ENCODE measurements at regions not wholly inside any gene's neighbourhood (a gene's known extent, or its start where the extent isn't known, plus 50 kb on each side); places are given as distances from the start of the nearest gene placed in this dataset.

- DNase-seq (ENCODE audit: low spot score), result no peak
These were observed 153.8 kb downstream of the CEBPB start for GRCh38 chr20:50344232-50345071.

GRCh38 chr20:50345712-50346373 lies 155.2 kb downstream of the CEBPB start:
- DNase-seq (ENCODE audit: low spot score), result no peak

GRCh38 chr20:50346374-50347283 lies 156.0 kb downstream of the CEBPB start:
- DNase-seq (ENCODE audit: low spot score), result no peak

GRCh38 chr20:50347284-50348063 lies 156.8 kb downstream of the CEBPB start:
- DNase-seq (ENCODE audit: low spot score), result no peak

GRCh38 chr20:50348096-50348495 lies 157.5 kb downstream of the CEBPB start:
- no peak for DNase-seq (ENCODE audit: low spot score)

GRCh38 chr20:50350510-50351249 lies 159.5 kb upstream of the PTPN1 start:
- no peak for DNase-seq (ENCODE audit: low spot score)

GRCh38 chr20:50351541-50351940 lies 158.6 kb upstream of the PTPN1 start:
- DNase-seq (ENCODE audit: low spot score), result no peak

- DNase-seq (ENCODE audit: low spot score), result no peak
These were observed 156.8 kb upstream of the PTPN1 start for GRCh38 chr20:50353289-50353961.

GRCh38 chr20:50354721-50355589 lies 155.2 kb upstream of the PTPN1 start:
- no peak for DNase-seq (ENCODE audit: low spot score)

GRCh38 chr20:50355590-50356524 lies 154.3 kb upstream of the PTPN1 start:
- no peak for DNase-seq (ENCODE audit: low spot score)

GRCh38 chr20:50356525-50356885 lies 153.7 kb upstream of the PTPN1 start:
- no peak for DNase-seq (ENCODE audit: low spot score)

GRCh38 chr20:50356962-50357782 lies 153.0 kb upstream of the PTPN1 start:
- no peak for DNase-seq (ENCODE audit: low spot score)

- no peak for DNase-seq (ENCODE audit: low spot score)
These were observed 152.4 kb upstream of the PTPN1 start for GRCh38 chr20:50357783-50358161.

- DNase-seq (ENCODE audit: low spot score), result no peak
These were observed 152.0 kb upstream of the PTPN1 start for GRCh38 chr20:50358166-50358565.

GRCh38 chr20:50358971-50359370 lies 151.2 kb upstream of the PTPN1 start:
- DNase-seq (ENCODE audit: low spot score), result no peak

- DNase-seq (ENCODE audit: low spot score), result no peak
These were observed 150.5 kb upstream of the PTPN1 start for GRCh38 chr20:50359607-50360217.

- DNase-seq (ENCODE audit: low spot score), result no peak
These were observed 149.9 kb upstream of the PTPN1 start for GRCh38 chr20:50360218-50360672.

Measured in CD4-positive, alpha-beta T cell treated with Interleukin-2 at 100 ng/mL for 4 hours (primary cell).